ENCODE measurements at regions not wholly inside any gene's neighbourhood (a gene's known extent, or its start where the extent isn't known, plus 50 kb on each side); places are given as distances from the start of the nearest gene placed in this dataset.

GRCh38 chr3:17927036-17927435 is 184.6 kb upstream of the TBC1D5 start:
- Histone ChIP-seq H3K27ac (ENCODE audit: low read depth, low read length) (no peak overlapping the region), H2AFZ (ENCODE audit: low read length) (no peak overlapping the region), H4K20me1 (ENCODE audit: insufficient read depth, low read length) (no peaks in the 10 kb centered on the region), H3K4me3 (ENCODE audit: insufficient read depth, low read length) (no peak overlapping the region), H3K79me2 (ENCODE audit: insufficient read depth, low read length) (no peaks in the 10 kb centered on the region), H3K27me3 (ENCODE audit: insufficient read depth, low read length) (no peaks in the 10 kb centered on the region), H3K36me3 (ENCODE audit: insufficient read depth, low read length) (no peaks in the 10 kb centered on the region), H3K9me3 (ENCODE audit: low read depth, low read length) (no peaks in the 10 kb centered on the region), H3K4me2 (ENCODE audit: insufficient read depth, low read length) (no peak overlapping the region), H3K4me1 (ENCODE audit: insufficient read depth, low read length) (no peaks in the 10 kb centered on the region)
- DNase-seq (ENCODE audit: insufficient read length, low spot score, missing footprints) = no peak
- TF ChIP-seq CTCF (IDR thresholded peaks at IDR 0.05; ENCODE audit: extremely low read depth, low read depth, low read length) = no peak

DNA sequence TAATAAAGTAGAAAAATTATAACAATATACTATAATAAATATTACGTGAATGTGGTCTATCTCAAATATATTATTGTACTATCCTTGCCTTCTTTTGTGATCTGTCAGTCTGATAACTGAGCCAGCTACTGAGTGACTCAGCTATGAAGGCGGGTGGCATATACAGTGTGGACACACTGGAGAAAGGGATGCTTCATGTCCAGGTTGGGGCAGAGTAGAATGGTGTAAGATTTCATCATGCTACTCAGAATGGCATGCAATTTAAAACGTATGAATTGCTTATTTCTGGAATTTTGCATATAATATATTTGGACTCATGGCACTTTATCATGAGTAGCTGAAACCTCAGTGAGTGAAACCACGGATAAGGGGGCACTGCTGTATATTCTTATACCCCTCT is 172.9 kb upstream of the TBC1D5 start:
- no peak for TF ChIP-seq CTCF (IDR thresholded peaks at IDR 0.05; ENCODE audit: extremely low read depth, low read depth, low read length)
- Histone ChIP-seq H4K20me1 (ENCODE audit: insufficient read depth, low read length) (no peaks in the 10 kb centered on the region), H3K4me3 (ENCODE audit: insufficient read depth, low read length) (no peak overlapping the region), H2AFZ (ENCODE audit: low read length) (no peak overlapping the region), H3K79me2 (ENCODE audit: insufficient read depth, low read length) (no peaks in the 10 kb centered on the region), H3K4me2 (ENCODE audit: insufficient read depth, low read length) (no peak overlapping the region), H3K9me3 (ENCODE audit: low read depth, low read length) (no peaks in the 10 kb centered on the region), H3K4me1 (ENCODE audit: insufficient read depth, low read length) (no peaks in the 10 kb centered on the region), H3K27me3 (ENCODE audit: insufficient read depth, low read length) (no peaks in the 10 kb centered on the region), H3K27ac (ENCODE audit: low read depth, low read length) (no peak overlapping the region), H3K36me3 (ENCODE audit: insufficient read depth, low read length) (no peaks in the 10 kb centered on the region)
- DNase-seq (ENCODE audit: insufficient read length, low spot score, missing footprints) = no peak

- no peaks in the 10 kb centered on the region for H3K9me3 ChIP-seq (ENCODE audit: low read depth, low read length)
- no peak overlapping the region for H3K4me2 ChIP-seq (ENCODE audit: insufficient read depth, low read length)
- no peaks in the 10 kb centered on the region for H3K4me1 ChIP-seq (ENCODE audit: insufficient read depth, low read length)
These were observed 170.9 kb upstream of the TBC1D5 start for GRCh38 chr3:17913359-17913758.

More at GRCh38 chr3:17913359-17913758, 170.9 kb upstream of the TBC1D5 start:
- Histone ChIP-seq H3K36me3 (ENCODE audit: insufficient read depth, low read length) (no peaks in the 10 kb centered on the region), H3K27ac (ENCODE audit: low read depth, low read length) (no peak overlapping the region), H4K20me1 (ENCODE audit: insufficient read depth, low read length) (no peaks in the 10 kb centered on the region), H2AFZ (ENCODE audit: low read length) (no peak overlapping the region), H3K27me3 (ENCODE audit: insufficient read depth, low read length) (no peaks in the 10 kb centered on the region), H3K4me3 (ENCODE audit: insufficient read depth, low read length) (no peak overlapping the region), H3K79me2 (ENCODE audit: insufficient read depth, low read length) (no peaks in the 10 kb centered on the region)
- no peak for TF ChIP-seq CTCF (IDR thresholded peaks at IDR 0.05; ENCODE audit: extremely low read depth, low read depth, low read length)
- DNase-seq (ENCODE audit: insufficient read length, low spot score, missing footprints) = no peak
